ENCODE measurements at regions not wholly inside any gene's neighbourhood (a gene's known extent, or its start where the extent isn't known, plus 50 kb on each side); places are given as distances from the start of the nearest gene placed in this dataset.

GRCh38 chr11:86745571-86745970 lies 54.8 kb upstream of the PRSS23 start:
- H3K4me3 ChIP-seq, result no peak overlapping the region
- no peaks in the 10 kb centered on the region for H3K9me3 ChIP-seq
- DNase-seq (ENCODE audit: low spot score), result no peak
- TF ChIP-seq CTCF (IDR thresholded peaks at IDR 0.05), result no peak
- no peak overlapping the region for H3K27ac ChIP-seq
- H3K4me1 ChIP-seq, result peaks cover 0 to 32% of the 10 kb centered on the region in 2 donors
- no peaks in the 10 kb centered on the region for H3K27me3 ChIP-seq
- no peaks in the 10 kb centered on the region for H3K36me3 ChIP-seq

GRCh38 chr11:86743223-86744118 lies 56.9 kb upstream of the PRSS23 start:
- peak; percentile 88 for DNase-seq (ENCODE audit: low spot score)
- peaks cover 0 to 46% of the 10 kb centered on the region in 2 donors for H3K4me1 ChIP-seq
- no peaks in the 10 kb centered on the region for H3K36me3 ChIP-seq
- no peak overlapping the region for H3K4me3 ChIP-seq
- TF ChIP-seq CTCF (IDR thresholded peaks at IDR 0.05), result no peak
- no peaks in the 10 kb centered on the region for H3K9me3 ChIP-seq
- H3K27me3 ChIP-seq, result no peaks in the 10 kb centered on the region
- peak overlapping the region; percentile 8 to 79 for H3K27ac ChIP-seq

- DNase-seq (ENCODE audit: low spot score), result no peak
- peaks cover 0 to 55% of the 10 kb centered on the region in 2 donors for H3K4me1 ChIP-seq
- H3K36me3 ChIP-seq, result no peaks in the 10 kb centered on the region
- TF ChIP-seq CTCF (IDR thresholded peaks at IDR 0.05), result no peak
- H3K27ac ChIP-seq, result peak overlapping the region; percentile 79 to 90
- no peaks in the 10 kb centered on the region for H3K27me3 ChIP-seq
- H3K4me3 ChIP-seq, result no peak overlapping the region
- H3K9me3 ChIP-seq, result no peaks in the 10 kb centered on the region
Measured at GRCh38 chr11:86741839-86742805, 58.2 kb upstream of the PRSS23 start.

- H3K4me1 ChIP-seq, result peaks cover 0 to 55% of the 10 kb centered on the region in 2 donors
- DNase-seq (ENCODE audit: low spot score), result no peak
- H3K4me3 ChIP-seq, result no peak overlapping the region
- no peak for TF ChIP-seq CTCF (IDR thresholded peaks at IDR 0.05)
- no peaks in the 10 kb centered on the region for H3K27me3 ChIP-seq
- peak overlapping the region; percentile 79 to 90 for H3K27ac ChIP-seq
- no peaks in the 10 kb centered on the region for H3K36me3 ChIP-seq
- no peaks in the 10 kb centered on the region for H3K9me3 ChIP-seq
Measured at GRCh38 chr11:86741484-86741835, 58.9 kb upstream of the PRSS23 start.

GRCh38 chr11:86740628-86741483 lies 59.5 kb upstream of the PRSS23 start:
- Histone ChIP-seq H3K27me3 (no peaks in the 10 kb centered on the region), H3K4me3 (no peak overlapping the region), H3K36me3 (no peaks in the 10 kb centered on the region), H3K9me3 (no peaks in the 10 kb centered on the region), H3K4me1 (peaks cover 0 to 55% of the 10 kb centered on the region in 2 donors), H3K27ac (peak overlapping the region; percentile 79 to 90)
- TF ChIP-seq CTCF (IDR thresholded peaks at IDR 0.05), result no peak
- peak; percentile 85 for DNase-seq (ENCODE audit: low spot score)
